Calu3 (cell line): ENCODE measurements at regions not wholly inside any gene's neighbourhood (a gene's known extent, or its start where the extent isn't known, plus 50 kb on each side); places are given as distances from the start of the nearest gene placed in this dataset.

Source experiments
- BruUV-seq: library from RNA; stranded (reverse); fragments of 400-500 nt; replicated peaks from 2 replicates; lab custom pipeline; 2021; lab: Mats Ljungman, UMichigan
- CTCF ChIA-PET: fragments of 300-600 bp; sonication (Branson Sonifier 250); formaldehyde crosslinking; loops from one replicate; lab custom pipeline; 2022; ENCODE audit warnings: antibody characterized with exemption; lab: Charles Lee
- DNase-seq: peaks from one replicate; pipeline ENCODE4 v3.0.0; 2022
- H3K27ac Mint-ChIP-seq: one replicate; pipeline ENCODE4 v1.8.0; 2022; ENCODE audit warnings: mixed read lengths; ENCODE audit not compliant: unreplicated experiment
- H3K27me3 Mint-ChIP-seq: one replicate; pipeline ENCODE4 v1.8.0; 2022; ENCODE audit warnings: mixed read lengths; ENCODE audit not compliant: unreplicated experiment
- H3K36me3 Mint-ChIP-seq: one replicate; pipeline ENCODE4 v1.8.0; 2022; ENCODE audit warnings: mild to moderate bottlenecking, moderate library complexity, mixed read lengths; ENCODE audit not compliant: insufficient read depth, unreplicated experiment
- H3K4me1 Mint-ChIP-seq: one replicate; pipeline ENCODE4 v1.8.0; 2022; ENCODE audit warnings: mild to moderate bottlenecking, low read depth, mixed read lengths; ENCODE audit not compliant: unreplicated experiment
- H3K4me3 Mint-ChIP-seq: one replicate; pipeline ENCODE4 v1.8.0; 2022; ENCODE audit warnings: mild to moderate bottlenecking, low read depth, moderate library complexity, mixed read lengths; ENCODE audit not compliant: unreplicated experiment
- H3K9me3 Mint-ChIP-seq: one replicate; pipeline ENCODE4 v1.8.0; 2022; ENCODE audit warnings: low read depth, mixed read lengths; ENCODE audit not compliant: unreplicated experiment
- intact Hi-C: fragments of 100-400 bp; cut with micrococcal nuclease; formaldehyde crosslinking; loops from one replicate; pipeline ENCODE4 v1.10.0; 2022; ENCODE audit not compliant: unreplicated experiment
- TF ChIP-seq, protein P1 (sequence below): fragments of 200-600 bp; IDR thresholded peaks from one replicate; pipeline ENCODE4 v1.8.0; 2022; ENCODE audit warnings: antibody characterized with exemption; ENCODE audit not compliant: unreplicated experiment

GRCh38 chr5:108437425-108437824, 55.5 kb upstream of the FBXL17 start:
- Mint-ChIP-seq H3K4me1 (no peaks in the 10 kb centered on the region), H3K27ac (no peak overlapping the region), H3K27me3 (peaks cover 26% of the 10 kb centered on the region), H3K36me3 (no peaks in the 10 kb centered on the region), H3K4me3 (no peak overlapping the region), H3K9me3 (no peaks in the 10 kb centered on the region)
- TF ChIP-seq, protein P1, sequence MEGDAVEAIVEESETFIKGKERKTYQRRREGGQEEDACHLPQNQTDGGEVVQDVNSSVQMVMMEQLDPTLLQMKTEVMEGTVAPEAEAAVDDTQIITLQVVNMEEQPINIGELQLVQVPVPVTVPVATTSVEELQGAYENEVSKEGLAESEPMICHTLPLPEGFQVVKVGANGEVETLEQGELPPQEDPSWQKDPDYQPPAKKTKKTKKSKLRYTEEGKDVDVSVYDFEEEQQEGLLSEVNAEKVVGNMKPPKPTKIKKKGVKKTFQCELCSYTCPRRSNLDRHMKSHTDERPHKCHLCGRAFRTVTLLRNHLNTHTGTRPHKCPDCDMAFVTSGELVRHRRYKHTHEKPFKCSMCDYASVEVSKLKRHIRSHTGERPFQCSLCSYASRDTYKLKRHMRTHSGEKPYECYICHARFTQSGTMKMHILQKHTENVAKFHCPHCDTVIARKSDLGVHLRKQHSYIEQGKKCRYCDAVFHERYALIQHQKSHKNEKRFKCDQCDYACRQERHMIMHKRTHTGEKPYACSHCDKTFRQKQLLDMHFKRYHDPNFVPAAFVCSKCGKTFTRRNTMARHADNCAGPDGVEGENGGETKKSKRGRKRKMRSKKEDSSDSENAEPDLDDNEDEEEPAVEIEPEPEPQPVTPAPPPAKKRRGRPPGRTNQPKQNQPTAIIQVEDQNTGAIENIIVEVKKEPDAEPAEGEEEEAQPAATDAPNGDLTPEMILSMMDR = no peak
- CTCF ChIA-PET = no interaction called here
- no TSS peak for BruUV-seq
- intact Hi-C loops = no loop called here
- DNase-seq = no peak

DNA sequence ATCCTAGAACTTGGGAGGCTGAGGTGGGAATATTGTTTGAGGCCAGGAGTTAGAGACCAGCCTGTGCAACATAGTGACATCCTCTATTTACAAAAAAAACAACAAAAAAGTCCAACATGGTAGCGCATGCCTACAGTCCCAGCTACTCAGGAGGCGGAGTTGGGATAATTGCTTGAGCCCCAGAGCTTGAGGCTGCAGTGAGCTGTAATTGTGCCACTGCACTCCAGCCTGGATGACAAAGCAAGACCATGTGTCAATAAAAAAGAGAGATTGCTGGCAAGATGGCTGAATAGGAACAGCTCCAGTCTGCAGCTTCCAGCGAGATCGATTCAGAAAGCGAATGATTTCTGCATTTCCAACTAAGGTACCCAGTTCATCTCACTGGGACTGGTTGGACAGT, 54.8 kb upstream of the FBXL17 start:
- H3K27me3 Mint-ChIP-seq = peaks cover 26% of the 10 kb centered on the region
- no peaks in the 10 kb centered on the region for H3K9me3 Mint-ChIP-seq
- no peak overlapping the region for H3K27ac Mint-ChIP-seq
- intact Hi-C loops = no loop called here
- no peak overlapping the region for H3K4me3 Mint-ChIP-seq
- CTCF ChIA-PET = no interaction called here
- TF ChIP-seq, protein P1 = no peak
- H3K36me3 Mint-ChIP-seq = no peaks in the 10 kb centered on the region
- peaks cover 7% of the 10 kb centered on the region for H3K4me1 Mint-ChIP-seq
- no peak for DNase-seq
- no TSS peak for BruUV-seq

DNA sequence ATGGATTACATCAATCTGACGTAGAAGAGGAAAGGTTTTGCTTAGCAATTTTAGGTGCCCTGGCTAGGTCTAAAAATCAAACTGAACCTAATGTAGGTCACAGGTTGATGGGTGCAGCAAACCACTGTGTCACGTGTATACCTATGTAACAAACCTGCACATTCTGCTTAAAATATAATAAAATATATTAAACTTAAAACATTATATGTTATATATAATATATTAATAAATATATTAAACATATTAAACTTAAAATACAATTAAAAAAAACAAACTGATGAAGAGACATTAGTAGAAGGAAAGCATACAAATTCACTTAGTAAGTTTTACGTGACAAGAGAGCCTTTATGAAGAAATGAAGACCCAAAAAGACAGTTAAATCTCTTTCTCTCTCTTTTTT, 51.7 kb upstream of the FBXL17 start:
- Mint-ChIP-seq H3K4me3 (no peak overlapping the region), H3K4me1 (peaks cover 13% of the 10 kb centered on the region), H3K9me3 (no peaks in the 10 kb centered on the region), H3K36me3 (no peaks in the 10 kb centered on the region), H3K27me3 (peaks cover 9% of the 10 kb centered on the region), H3K27ac (no peak overlapping the region)
- intact Hi-C loops = no loop called here
- TF ChIP-seq, protein P1 = no peak
- no TSS peak for BruUV-seq
- CTCF ChIA-PET = no interaction called here
- no peak for DNase-seq

GRCh38 chr5:108432024-108432423, 50.1 kb upstream of the FBXL17 start:
- Mint-ChIP-seq H3K4me3 (no peak overlapping the region), H3K36me3 (no peaks in the 10 kb centered on the region), H3K27ac (no peak overlapping the region), H3K9me3 (no peaks in the 10 kb centered on the region), H3K4me1 (peaks cover 13% of the 10 kb centered on the region), H3K27me3 (peaks cover 14% of the 10 kb centered on the region)
- CTCF ChIA-PET = no interaction called here
- no peak for DNase-seq
- no TSS peak for BruUV-seq
- intact Hi-C loops = no loop called here
- TF ChIP-seq, protein P1 = no peak
